ENCODE measurements at regions not wholly inside any gene's neighbourhood (a gene's known extent, or its start where the extent isn't known, plus 50 kb on each side); places are given as distances from the start of the nearest gene placed in this dataset.
"Not testable (repeated sequence)": the region's sequence is repeated elsewhere in the genome, so short reads cannot be mapped to it uniquely, and the experiment has no call there.

DNA sequence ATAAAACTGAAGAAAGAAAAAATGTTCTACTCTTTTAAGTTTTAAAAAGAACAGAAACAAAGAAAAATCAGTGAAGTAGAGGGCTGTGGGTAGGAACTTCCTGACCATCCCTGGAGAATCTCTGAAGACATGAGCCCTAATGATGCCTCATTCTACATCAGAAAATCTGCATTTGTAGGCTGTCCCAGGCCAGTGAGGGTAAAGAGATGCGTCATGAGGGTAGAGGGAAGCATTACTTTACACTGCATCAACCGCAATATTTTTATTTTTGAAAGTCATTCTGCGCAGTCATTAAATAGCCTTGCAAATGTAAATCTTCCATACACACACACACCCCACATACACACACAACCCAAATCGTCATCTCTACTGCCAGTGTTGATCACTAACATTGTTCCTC lies 82.1 kb upstream of the CABCOCO1 start (continued):
- TF ChIP-seq, protein P1, sequence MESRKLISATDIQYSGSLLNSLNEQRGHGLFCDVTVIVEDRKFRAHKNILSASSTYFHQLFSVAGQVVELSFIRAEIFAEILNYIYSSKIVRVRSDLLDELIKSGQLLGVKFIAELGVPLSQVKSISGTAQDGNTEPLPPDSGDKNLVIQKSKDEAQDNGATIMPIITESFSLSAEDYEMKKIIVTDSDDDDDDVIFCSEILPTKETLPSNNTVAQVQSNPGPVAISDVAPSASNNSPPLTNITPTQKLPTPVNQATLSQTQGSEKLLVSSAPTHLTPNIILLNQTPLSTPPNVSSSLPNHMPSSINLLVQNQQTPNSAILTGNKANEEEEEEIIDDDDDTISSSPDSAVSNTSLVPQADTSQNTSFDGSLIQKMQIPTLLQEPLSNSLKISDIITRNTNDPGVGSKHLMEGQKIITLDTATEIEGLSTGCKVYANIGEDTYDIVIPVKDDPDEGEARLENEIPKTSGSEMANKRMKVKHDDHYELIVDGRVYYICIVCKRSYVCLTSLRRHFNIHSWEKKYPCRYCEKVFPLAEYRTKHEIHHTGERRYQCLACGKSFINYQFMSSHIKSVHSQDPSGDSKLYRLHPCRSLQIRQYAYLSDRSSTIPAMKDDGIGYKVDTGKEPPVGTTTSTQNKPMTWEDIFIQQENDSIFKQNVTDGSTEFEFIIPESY (IDR thresholded peaks at IDR 0.05; ENCODE audit: extremely low read depth, insufficient replicate concordance, low read length): no peak
- TF ChIP-seq, protein P2, sequence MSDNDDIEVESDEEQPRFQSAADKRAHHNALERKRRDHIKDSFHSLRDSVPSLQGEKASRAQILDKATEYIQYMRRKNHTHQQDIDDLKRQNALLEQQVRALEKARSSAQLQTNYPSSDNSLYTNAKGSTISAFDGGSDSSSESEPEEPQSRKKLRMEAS (IDR thresholded peaks at IDR 0.05): no peak
- TF ChIP-seq YY1 (IDR thresholded peaks at IDR 0.05; ENCODE audit: extremely low read depth, insufficient replicate concordance, low read depth, low read length): no peak
- TF ChIP-seq, protein P3, sequence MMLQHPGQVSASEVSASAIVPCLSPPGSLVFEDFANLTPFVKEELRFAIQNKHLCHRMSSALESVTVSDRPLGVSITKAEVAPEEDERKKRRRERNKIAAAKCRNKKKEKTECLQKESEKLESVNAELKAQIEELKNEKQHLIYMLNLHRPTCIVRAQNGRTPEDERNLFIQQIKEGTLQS (IDR thresholded peaks at IDR 0.05): no peak
- no peak for TF ChIP-seq POLR2AphosphoS5 (IDR thresholded peaks at IDR 0.05; ENCODE audit: low read depth, low read length)
- no peak for TF ChIP-seq CEBPB (IDR thresholded peaks at IDR 0.05; ENCODE audit: low read depth)
- no peak for TF ChIP-seq POLR2A (IDR thresholded peaks at IDR 0.05; ENCODE audit: borderline replicate concordance, extremely low read depth, insufficient read depth, insufficient read length)
- no peak for TF ChIP-seq EZH2 (IDR thresholded peaks at IDR 0.05)
- no peak for TF ChIP-seq ZFX (IDR thresholded peaks at IDR 0.05)
- no peak for TF ChIP-seq ELF1 (IDR thresholded peaks at IDR 0.05; ENCODE audit: borderline replicate concordance, low read depth)

DNA sequence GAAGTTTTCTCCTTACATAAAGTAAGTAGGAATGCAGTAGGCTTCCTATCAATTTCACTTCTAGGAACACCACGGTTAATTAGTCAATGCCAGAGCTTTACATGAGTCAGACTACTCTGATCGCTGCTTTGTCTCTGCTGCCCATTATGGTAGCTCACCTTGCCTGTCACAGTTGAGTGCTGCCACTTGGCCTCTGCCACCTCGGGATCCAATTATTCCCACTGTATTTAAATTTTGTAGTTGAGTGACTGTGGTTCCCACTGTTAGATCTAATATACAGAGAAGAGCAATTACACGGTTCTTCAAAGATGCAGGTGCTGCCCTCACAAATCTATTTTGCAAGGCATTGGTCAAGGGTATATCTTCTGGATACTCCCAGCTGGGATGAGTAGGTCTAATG lies 92.5 kb upstream of the CABCOCO1 start:
- H3K4me2 ChIP-seq (ENCODE audit: low read length); H3K27ac ChIP-seq (ENCODE audit: low read depth, low read length); DNase-seq (ENCODE audit: low read depth, low spot score); BruUV-seq (replicated peaks); H3K9ac ChIP-seq (ENCODE audit: low read length); H3K27me3 ChIP-seq (ENCODE audit: insufficient read depth, low read length); intact Hi-C loops (cut with micrococcal nuclease); H4K20me1 ChIP-seq (ENCODE audit: insufficient read depth); ATAC-seq; H3K9me2 ChIP-seq (ENCODE audit: insufficient read depth); H3K4me1 ChIP-seq (ENCODE audit: control insufficient read depth in 1 of 2, insufficient read depth in 2 of 2, low read length in 2 of 2); H3K9me3 ChIP-seq (ENCODE audit: control insufficient read depth in 1 of 2, insufficient read depth in 1 of 2, low read depth in 1 of 2, low read length in 2 of 2); RAD21 ChIA-PET (ENCODE audit: low non-redundant PET in 1 of 2, low total read pairs in 2 of 2, uncharacterized antibody in 2 of 2, unreplicated experiment in 2 of 2); H3K79me2 ChIP-seq (ENCODE audit: insufficient read depth, low read length); H3K4me3 ChIP-seq (replicated peaks in 1 of 2; ENCODE audit: low read depth in 1 of 2, low read length in 2 of 2); POLR2A ChIA-PET; H2AFZ ChIP-seq (ENCODE audit: low read depth, low read length, poor library complexity, severe bottlenecking); H3K36me3 ChIP-seq (ENCODE audit: control insufficient read depth in 1 of 2, insufficient read depth in 2 of 2, low read length in 2 of 2); CTCF ChIA-PET: not testable (repeated sequence)

All from HCT116 (cell line).